ENCODE measurements at regions not wholly inside any gene's neighbourhood (a gene's known extent, or its start where the extent isn't known, plus 50 kb on each side); places are given as distances from the start of the nearest gene placed in this dataset.

- H3K9me3 Mint-ChIP-seq = no peaks in the 10 kb centered on the region
- H3K36me3 Mint-ChIP-seq = no peaks in the 10 kb centered on the region
- ChIA-PET CTCF (no interaction called here), POLR2A (interaction anchor here (0.5 kb wide), 1 partner anchor 317 kb away, joined by 5 read pairs; no protein-coding TSS in a partner anchor)
- H3K27me3 Mint-ChIP-seq = peaks cover 4 to 9% of the 10 kb centered on the region in 2 donors
- H3K4me1 Mint-ChIP-seq = peaks cover 0 to 2% (median 0%) of the 10 kb centered on the region in 3 donors
- Histone ChIP-seq H3K4me3 (ENCODE audit: low read length) (no peak overlapping the region), H3K9me3 (ENCODE audit: low read length) (no peaks in the 10 kb centered on the region), H3K27ac (ENCODE audit: low read depth, low read length) (no peak overlapping the region), H3K36me3 (ENCODE audit: insufficient read depth, low read length) (no peaks in the 10 kb centered on the region), H3K27me3 (ENCODE audit: insufficient read depth, low read length, poor library complexity, severe bottlenecking) (no peaks in the 10 kb centered on the region), H3K4me1 (ENCODE audit: insufficient read depth, low read length) (no peaks in the 10 kb centered on the region)
- H3K4me3 Mint-ChIP-seq = no peak overlapping the region
- DNase-seq = peak in 1 of 5 donors; percentile 23
- H3K27ac Mint-ChIP-seq = peak overlapping the region in 1 of 8 donors; percentile 76
Observed at GRCh38 chr6:163729127-163729872, 314.8 kb downstream of the QKI start.

GRCh38 chr6:163728442-163729126 is 314.1 kb downstream of the QKI start:
- ChIA-PET POLR2A (no interaction called here), CTCF (no interaction called here)
- no peaks in the 10 kb centered on the region for H3K36me3 ChIP-seq (ENCODE audit: insufficient read depth, low read length)
- H3K27ac Mint-ChIP-seq = no peak overlapping the region
- H3K4me1 ChIP-seq (ENCODE audit: insufficient read depth, low read length) = no peaks in the 10 kb centered on the region
- H3K27me3 ChIP-seq (ENCODE audit: insufficient read depth, low read length, poor library complexity, severe bottlenecking) = no peaks in the 10 kb centered on the region
- peak in 1 of 5 donors; percentile 1 for DNase-seq
- peaks cover 3 to 9% of the 10 kb centered on the region in 2 donors for H3K27me3 Mint-ChIP-seq
- peaks cover 0 to 2% (median 0%) of the 10 kb centered on the region in 3 donors for H3K4me1 Mint-ChIP-seq
- no peak overlapping the region for H3K4me3 ChIP-seq (ENCODE audit: low read length)
- no peaks in the 10 kb centered on the region for H3K36me3 Mint-ChIP-seq
- H3K9me3 ChIP-seq (ENCODE audit: low read length) = no peaks in the 10 kb centered on the region
- H3K27ac ChIP-seq (ENCODE audit: low read depth, low read length) = no peak overlapping the region
- no peak overlapping the region for H3K4me3 Mint-ChIP-seq
- no peaks in the 10 kb centered on the region for H3K9me3 Mint-ChIP-seq

- H3K27ac ChIP-seq (ENCODE audit: low read depth, low read length) = no peak overlapping the region
- H3K4me1 ChIP-seq (ENCODE audit: insufficient read depth, low read length) = no peaks in the 10 kb centered on the region
- H3K36me3 ChIP-seq (ENCODE audit: insufficient read depth, low read length) = no peaks in the 10 kb centered on the region
- Mint-ChIP-seq H3K27ac (no peak overlapping the region), H3K9me3 (no peaks in the 10 kb centered on the region), H3K27me3 (peaks cover 0 to 7% of the 10 kb centered on the region in 2 donors), H3K4me1 (peaks cover 0 to 2% (median 0%) of the 10 kb centered on the region in 3 donors), H3K4me3 (no peak overlapping the region), H3K36me3 (no peaks in the 10 kb centered on the region)
- ChIA-PET CTCF (no interaction called here), POLR2A (no interaction called here)
- H3K4me3 ChIP-seq (ENCODE audit: low read length) = no peak overlapping the region
- H3K27me3 ChIP-seq (ENCODE audit: insufficient read depth, low read length, poor library complexity, severe bottlenecking) = no peaks in the 10 kb centered on the region
- no peaks in the 10 kb centered on the region for H3K9me3 ChIP-seq (ENCODE audit: low read length)
- no peak for DNase-seq
Observed at GRCh38 chr6:163726037-163726695, 311.6 kb downstream of the QKI start.

GRCh38 chr6:163725008-163725941 is 310.8 kb downstream of the QKI start:
- DNase-seq = no peak
- Histone ChIP-seq H3K4me3 (ENCODE audit: low read length) (no peak overlapping the region), H3K27ac (ENCODE audit: low read depth, low read length) (no peak overlapping the region), H3K36me3 (ENCODE audit: insufficient read depth, low read length) (no peaks in the 10 kb centered on the region), H3K27me3 (ENCODE audit: insufficient read depth, low read length, poor library complexity, severe bottlenecking) (no peaks in the 10 kb centered on the region), H3K9me3 (ENCODE audit: low read length) (no peaks in the 10 kb centered on the region), H3K4me1 (ENCODE audit: insufficient read depth, low read length) (no peaks in the 10 kb centered on the region)
- Mint-ChIP-seq H3K27me3 (peaks cover 0 to 7% of the 10 kb centered on the region in 2 donors), H3K9me3 (no peaks in the 10 kb centered on the region), H3K36me3 (no peaks in the 10 kb centered on the region), H3K27ac (no peak overlapping the region), H3K4me3 (peak overlapping the region in 1 of 7 donors; percentile 10), H3K4me1 (peaks cover 0 to 2% (median 0%) of the 10 kb centered on the region in 3 donors)
- CTCF ChIA-PET = no interaction called here
- POLR2A ChIA-PET = no interaction called here

- Histone ChIP-seq H3K4me1 (ENCODE audit: insufficient read depth, low read length) (no peaks in the 10 kb centered on the region), H3K27me3 (ENCODE audit: insufficient read depth, low read length, poor library complexity, severe bottlenecking) (no peaks in the 10 kb centered on the region), H3K4me3 (ENCODE audit: low read length) (no peak overlapping the region), H3K9me3 (ENCODE audit: low read length) (no peaks in the 10 kb centered on the region), H3K36me3 (ENCODE audit: insufficient read depth, low read length) (no peaks in the 10 kb centered on the region), H3K27ac (ENCODE audit: low read depth, low read length) (no peak overlapping the region)
- H3K36me3 Mint-ChIP-seq = no peaks in the 10 kb centered on the region
- peaks cover 0 to 2% (median 0%) of the 10 kb centered on the region in 3 donors for H3K4me1 Mint-ChIP-seq
- no peak overlapping the region for H3K4me3 Mint-ChIP-seq
- CTCF ChIA-PET = no interaction called here
- POLR2A ChIA-PET = no interaction called here
- DNase-seq = no peak
- H3K9me3 Mint-ChIP-seq = no peaks in the 10 kb centered on the region
- peaks cover 0 to 7% of the 10 kb centered on the region in 2 donors for H3K27me3 Mint-ChIP-seq
- H3K27ac Mint-ChIP-seq = peak overlapping the region in 1 of 8 donors; percentile 15
Observed at GRCh38 chr6:163724196-163724595, 309.7 kb downstream of the QKI start.

- peaks cover 0 to 2% (median 0%) of the 10 kb centered on the region in 3 donors for H3K4me1 Mint-ChIP-seq
- Histone ChIP-seq H3K27me3 (ENCODE audit: insufficient read depth, low read length, poor library complexity, severe bottlenecking) (no peaks in the 10 kb centered on the region), H3K27ac (ENCODE audit: low read depth, low read length) (no peak overlapping the region), H3K4me3 (ENCODE audit: low read length) (no peak overlapping the region), H3K4me1 (ENCODE audit: insufficient read depth, low read length) (no peaks in the 10 kb centered on the region), H3K36me3 (ENCODE audit: insufficient read depth, low read length) (no peaks in the 10 kb centered on the region), H3K9me3 (ENCODE audit: low read length) (no peaks in the 10 kb centered on the region)
- H3K9me3 Mint-ChIP-seq = no peaks in the 10 kb centered on the region
- ChIA-PET CTCF (no interaction called here), POLR2A (no interaction called here)
- peak overlapping the region in 1 of 8 donors; percentile 42 for H3K27ac Mint-ChIP-seq
- H3K27me3 Mint-ChIP-seq = peaks cover 0 to 4% of the 10 kb centered on the region in 2 donors
- H3K4me3 Mint-ChIP-seq = no peak overlapping the region
- DNase-seq = no peak
- H3K36me3 Mint-ChIP-seq = no peaks in the 10 kb centered on the region
Observed at GRCh38 chr6:163723759-163724158, 309.2 kb downstream of the QKI start.

- H3K27ac Mint-ChIP-seq = no peak overlapping the region
- no peaks in the 10 kb centered on the region for H3K4me1 Mint-ChIP-seq
- no peak overlapping the region for H3K4me3 Mint-ChIP-seq
- DNase-seq = no peak
- Histone ChIP-seq H3K27ac (ENCODE audit: low read depth, low read length) (no peak overlapping the region), H3K4me3 (ENCODE audit: low read length) (no peak overlapping the region), H3K9me3 (ENCODE audit: low read length) (no peaks in the 10 kb centered on the region), H3K27me3 (ENCODE audit: insufficient read depth, low read length, poor library complexity, severe bottlenecking) (no peaks in the 10 kb centered on the region), H3K36me3 (ENCODE audit: insufficient read depth, low read length) (no peaks in the 10 kb centered on the region), H3K4me1 (ENCODE audit: insufficient read depth, low read length) (no peaks in the 10 kb centered on the region)
- peaks cover 0 to 4% (median 0%) of the 10 kb centered on the region in 3 donors for H3K36me3 Mint-ChIP-seq
- H3K9me3 Mint-ChIP-seq = no peaks in the 10 kb centered on the region
- CTCF ChIA-PET = no interaction called here
- POLR2A ChIA-PET = no interaction called here
- peaks cover 2 to 4% of the 10 kb centered on the region in 2 donors for H3K27me3 Mint-ChIP-seq
Observed at GRCh38 chr6:163721922-163722692, 307.6 kb downstream of the QKI start.
